ENCODE measurements at regions not wholly inside any gene's neighbourhood (a gene's known extent, or its start where the extent isn't known, plus 50 kb on each side); places are given as distances from the start of the nearest gene placed in this dataset.
"Not testable (repeated sequence)": the region's sequence is repeated elsewhere in the genome, so short reads cannot be mapped to it uniquely, and the experiment has no call there.

- H3K27ac Mint-ChIP-seq; H3K27me3 Mint-ChIP-seq (ENCODE audit: low read depth in 2 of 2); intact Hi-C loops (cut with micrococcal nuclease); H3K4me3 ChIP-seq (ENCODE audit: low read length); H3K9me3 ChIP-seq (ENCODE audit: control insufficient read depth, insufficient read depth, low read length); H3K36me3 Mint-ChIP-seq; H3K4me3 Mint-ChIP-seq; ATAC-seq; H3K36me3 ChIP-seq (ENCODE audit: control insufficient read depth, insufficient read depth, low read length); H3K4me1 ChIP-seq (ENCODE audit: control insufficient read depth, insufficient read depth, low read length); H3K9me3 Mint-ChIP-seq; H3K27ac ChIP-seq (ENCODE audit: low read length); H3K27me3 ChIP-seq (ENCODE audit: control insufficient read depth, insufficient read depth, low read length); DNase-seq: not testable (repeated sequence)
- WGBS (ENCODE audit: insufficient coverage) = 100% methylated on average over 2 of the region's 5 CpGs
- peaks cover 13 to 19% of the 10 kb centered on the region in 2 donors for H3K4me1 Mint-ChIP-seq
Observed at GRCh38 chr9:41650086-41650485, 461.0 kb upstream of the ZNG1F start.

- H3K9me3 Mint-ChIP-seq; H3K9me3 ChIP-seq (ENCODE audit: control insufficient read depth, insufficient read depth, low read length); H3K4me3 ChIP-seq (ENCODE audit: low read length); H3K4me1 ChIP-seq (ENCODE audit: control insufficient read depth, insufficient read depth, low read length); H3K27me3 Mint-ChIP-seq (ENCODE audit: low read depth in 2 of 2); H3K36me3 Mint-ChIP-seq; H3K27ac ChIP-seq (ENCODE audit: low read length); intact Hi-C loops (cut with micrococcal nuclease); H3K36me3 ChIP-seq (ENCODE audit: control insufficient read depth, insufficient read depth, low read length); H3K27me3 ChIP-seq (ENCODE audit: control insufficient read depth, insufficient read depth, low read length); H3K4me3 Mint-ChIP-seq: not testable (repeated sequence)
- ATAC-seq (peak in 2 of 3 donors; percentile 34 to 49), DNase-seq (peak; percentile 47 to 53)
- no CpG with 5 or more reads among the region's 19 CpGs for WGBS (ENCODE audit: insufficient coverage)
- Mint-ChIP-seq H3K4me1 (peaks cover 9 to 19% of the 10 kb centered on the region in 2 donors), H3K27ac (peak overlapping the region in 1 of 2 donors; percentile 65)
Observed at GRCh38 chr9:41648564-41648963, 459.4 kb upstream of the ZNG1F start.

- H3K9me3 ChIP-seq (ENCODE audit: control insufficient read depth, insufficient read depth, low read length); ATAC-seq; H3K36me3 Mint-ChIP-seq; intact Hi-C loops (cut with micrococcal nuclease); H3K4me3 Mint-ChIP-seq; H3K4me1 ChIP-seq (ENCODE audit: control insufficient read depth, insufficient read depth, low read length); H3K9me3 Mint-ChIP-seq; H3K27me3 ChIP-seq (ENCODE audit: control insufficient read depth, insufficient read depth, low read length); DNase-seq; H3K27ac Mint-ChIP-seq; H3K36me3 ChIP-seq (ENCODE audit: control insufficient read depth, insufficient read depth, low read length); H3K27ac ChIP-seq (ENCODE audit: low read length); H3K27me3 Mint-ChIP-seq (ENCODE audit: low read depth in 2 of 2); H3K4me3 ChIP-seq (ENCODE audit: low read length): not testable (repeated sequence)
- 78% methylated on average over 21 of the region's 26 CpGs for WGBS (ENCODE audit: insufficient coverage)
- peaks cover 8 to 19% of the 10 kb centered on the region in 2 donors for H3K4me1 Mint-ChIP-seq
Observed at GRCh38 chr9:41646246-41646645, 457.1 kb upstream of the ZNG1F start.

GRCh38 chr9:41643571-41644279 lies 454.6 kb upstream of the ZNG1F start:
- peak; percentile 51 to 72 for DNase-seq
- H3K36me3 Mint-ChIP-seq; H3K36me3 ChIP-seq (ENCODE audit: control insufficient read depth, insufficient read depth, low read length); H3K4me1 ChIP-seq (ENCODE audit: control insufficient read depth, insufficient read depth, low read length); H3K27me3 ChIP-seq (ENCODE audit: control insufficient read depth, insufficient read depth, low read length); H3K27ac ChIP-seq (ENCODE audit: low read length); H3K9me3 ChIP-seq (ENCODE audit: control insufficient read depth, insufficient read depth, low read length); H3K4me3 ChIP-seq (ENCODE audit: low read length); H3K27me3 Mint-ChIP-seq (ENCODE audit: low read depth in 2 of 2); H3K9me3 Mint-ChIP-seq; intact Hi-C loops (cut with micrococcal nuclease): not testable (repeated sequence)
- Mint-ChIP-seq H3K4me1 (peaks cover 8 to 19% of the 10 kb centered on the region in 2 donors), H3K4me3 (peak overlapping the region; percentile 85), H3K27ac (peak overlapping the region; percentile 57 to 87)
- ATAC-seq = peak in 2 of 3 donors; percentile 94 to 95
- WGBS (ENCODE audit: insufficient coverage) = 7% methylated on average over 44 of the region's 55 CpGs

GRCh38 chr9:41633726-41634125 lies 444.6 kb upstream of the ZNG1F start:
- H3K4me1 ChIP-seq (ENCODE audit: control insufficient read depth, insufficient read depth, low read length); H3K27me3 Mint-ChIP-seq (ENCODE audit: low read depth in 2 of 2); H3K4me3 Mint-ChIP-seq; H3K27ac ChIP-seq (ENCODE audit: low read length); H3K9me3 Mint-ChIP-seq; H3K27me3 ChIP-seq (ENCODE audit: control insufficient read depth, insufficient read depth, low read length); H3K4me3 ChIP-seq (ENCODE audit: low read length); H3K36me3 Mint-ChIP-seq; H3K4me1 Mint-ChIP-seq; H3K36me3 ChIP-seq (ENCODE audit: control insufficient read depth, insufficient read depth, low read length); intact Hi-C loops (cut with micrococcal nuclease); H3K9me3 ChIP-seq (ENCODE audit: control insufficient read depth, insufficient read depth, low read length); ATAC-seq; DNase-seq; H3K27ac Mint-ChIP-seq: not testable (repeated sequence)
- 84% methylated on average over 3 of the region's 3 CpGs for WGBS (ENCODE audit: insufficient coverage)

- H3K27me3 Mint-ChIP-seq (ENCODE audit: low read depth in 2 of 2); H3K36me3 ChIP-seq (ENCODE audit: control insufficient read depth, insufficient read depth, low read length); H3K9me3 Mint-ChIP-seq; H3K9me3 ChIP-seq (ENCODE audit: control insufficient read depth, insufficient read depth, low read length); H3K4me1 ChIP-seq (ENCODE audit: control insufficient read depth, insufficient read depth, low read length); H3K4me1 Mint-ChIP-seq; H3K27me3 ChIP-seq (ENCODE audit: control insufficient read depth, insufficient read depth, low read length); H3K27ac Mint-ChIP-seq; intact Hi-C loops (cut with micrococcal nuclease); H3K27ac ChIP-seq (ENCODE audit: low read length); H3K36me3 Mint-ChIP-seq; H3K4me3 Mint-ChIP-seq; ATAC-seq; DNase-seq; H3K4me3 ChIP-seq (ENCODE audit: low read length): not testable (repeated sequence)
- 85% methylated on average over 9 of the region's 10 CpGs for WGBS (ENCODE audit: insufficient coverage)
Observed at GRCh38 chr9:41623666-41624065, 434.5 kb upstream of the ZNG1F start.

GRCh38 chr9:41619254-41619653 lies 430.1 kb upstream of the ZNG1F start:
- H3K4me1 Mint-ChIP-seq; H3K27me3 Mint-ChIP-seq (ENCODE audit: low read depth in 2 of 2); H3K4me1 ChIP-seq (ENCODE audit: control insufficient read depth, insufficient read depth, low read length); H3K27ac Mint-ChIP-seq; H3K9me3 ChIP-seq (ENCODE audit: control insufficient read depth, insufficient read depth, low read length); DNase-seq; H3K36me3 Mint-ChIP-seq; H3K27ac ChIP-seq (ENCODE audit: low read length); H3K9me3 Mint-ChIP-seq; H3K36me3 ChIP-seq (ENCODE audit: control insufficient read depth, insufficient read depth, low read length); intact Hi-C loops (cut with micrococcal nuclease); ATAC-seq; H3K4me3 Mint-ChIP-seq; H3K4me3 ChIP-seq (ENCODE audit: low read length); H3K27me3 ChIP-seq (ENCODE audit: control insufficient read depth, insufficient read depth, low read length): not testable (repeated sequence)
- no CpG with 5 or more reads among the region's 2 CpGs for WGBS (ENCODE audit: insufficient coverage)

- H3K9me3 Mint-ChIP-seq; ATAC-seq; H3K4me3 Mint-ChIP-seq; H3K27me3 ChIP-seq (ENCODE audit: control insufficient read depth, insufficient read depth, low read length); intact Hi-C loops (cut with micrococcal nuclease); H3K36me3 ChIP-seq (ENCODE audit: control insufficient read depth, insufficient read depth, low read length); DNase-seq; H3K27ac ChIP-seq (ENCODE audit: low read length); H3K4me1 Mint-ChIP-seq; H3K9me3 ChIP-seq (ENCODE audit: control insufficient read depth, insufficient read depth, low read length); H3K27me3 Mint-ChIP-seq (ENCODE audit: low read depth in 2 of 2); H3K27ac Mint-ChIP-seq; H3K4me1 ChIP-seq (ENCODE audit: control insufficient read depth, insufficient read depth, low read length); H3K4me3 ChIP-seq (ENCODE audit: low read length); H3K36me3 Mint-ChIP-seq: not testable (repeated sequence)
- WGBS (ENCODE audit: insufficient coverage) = no CpG with 5 or more reads among the region's 4 CpGs
Observed at GRCh38 chr9:41606961-41607547, 417.9 kb upstream of the ZNG1F start.
